Kidney (tissue), 13 donors: ENCODE measurements at regions not wholly inside any gene's neighbourhood (a gene's known extent, or its start where the extent isn't known, plus 50 kb on each side); places are given as distances from the start of the nearest gene placed in this dataset.

Experiments
- DNase-seq, 5 donors: peaks; one replicate each; pipeline ENCODE4 v3.0.0-alpha.2; 2013 to 2020
- FAIRE-seq: peaks from 2 replicates; lab custom pipeline; 2012; peaks lifted over from hg19 to GRCh38; lab: Jason Lieb, UNC
- H3K27ac ChIP-seq, 2 donors: one replicate each; pipeline ENCODE4 v1.7.0; 2013; ENCODE audit warnings: low read depth in 2 of 2, low read length in 2 of 2, inconsistent platforms in 1 of 2
- H3K27me3 ChIP-seq: one replicate; pipeline ENCODE4 v1.7.1; 2013; ENCODE audit warnings: low read length, inconsistent platforms; ENCODE audit not compliant: control insufficient read depth, insufficient read depth
- H3K36me3 ChIP-seq, 3 donors: one replicate each; pipeline versions ENCODE4 v1.7.0 to v1.7.1; 2013; ENCODE audit warnings: low read length in 3 of 3, control low read depth in 1 of 3, inconsistent platforms in 1 of 3; ENCODE audit not compliant: insufficient read depth in 3 of 3, control insufficient read depth in 2 of 3
- H3K4me1 ChIP-seq, 3 donors: one replicate each; pipeline versions ENCODE4 v1.7.0 to v1.7.1; 2013; ENCODE audit warnings: low read length in 3 of 3, inconsistent platforms in 1 of 3, low read depth in 1 of 3; ENCODE audit not compliant: control insufficient read depth in 2 of 3, insufficient read depth in 2 of 3
- H3K4me3 ChIP-seq, 3 donors: one replicate each; pipeline versions ENCODE4 v1.7.0 to v1.8.1; 2013; ENCODE audit warnings: low read length in 3 of 3, control low read depth in 1 of 3, inconsistent platforms in 1 of 3
- H3K9ac ChIP-seq, 3 donors: one replicate each; pipeline versions ENCODE4 v1.7.0 to v1.7.1; 2013; ENCODE audit warnings: low read length in 3 of 3, control low read depth in 1 of 3, inconsistent platforms in 1 of 3
- H3K9me3 ChIP-seq, 3 donors: one replicate each; pipeline versions ENCODE4 v1.7.0 to v1.7.1; 2013; ENCODE audit warnings: low read length in 3 of 3, control low read depth in 1 of 3, inconsistent platforms in 1 of 3; ENCODE audit not compliant: control insufficient read depth in 2 of 3, insufficient read depth in 1 of 3
- CTCF ChIP-seq: IDR thresholded peaks from 3 replicates; pipeline ENCODE4 v1.5.1; 2012; ENCODE audit warnings: mild to moderate bottlenecking, moderate library complexity, borderline replicate concordance; ENCODE audit not compliant: insufficient read depth; ENCODE audit errors: extremely low read depth
- intact Hi-C: fragments of 100-400 bp; cut with DNase I; formaldehyde crosslinking; loops from one replicate; pipeline ENCODE4 v1.11.1; 2022
- donor health status: control.
- donor health status: control.
- donor health status: control.
- donor health status: control.
- donor health status: control.
- donor health status: DM: yes; HTN: yes; CAD: no.
- donor health status: Normal renal cell carcinoma (clear cell type).

- Histone ChIP-seq H3K27me3 (no peaks in the 10 kb centered on the region), H3K4me1 (peaks cover 0 to 2% (median 0%) of the 10 kb centered on the region in 3 donors)
Observed at GRCh38 chr1:2968471-2968881, 52.8 kb upstream of the ACTRT2 start.

GRCh38 chr1:2969011-2969844 lies 52.0 kb upstream of the ACTRT2 start:
- H3K27ac ChIP-seq = no peak overlapping the region
- intact Hi-C loops = no loop called here
- H3K9me3 ChIP-seq = no peaks in the 10 kb centered on the region
- no peak overlapping the region for H3K4me3 ChIP-seq
- H3K4me1 ChIP-seq = peaks cover 0 to 2% (median 0%) of the 10 kb centered on the region in 3 donors
- no peak for TF ChIP-seq CTCF
- H3K36me3 ChIP-seq = no peaks in the 10 kb centered on the region
- H3K9ac ChIP-seq = no peak overlapping the region
- no peak for FAIRE-seq
- no peaks in the 10 kb centered on the region for H3K27me3 ChIP-seq
- DNase-seq = peak in 1 of 5 donors; percentile 45

More at GRCh38 chr1:2968471-2968881, 52.8 kb upstream of the ACTRT2 start:
- intact Hi-C loops = no loop called here
- Histone ChIP-seq H3K36me3 (no peaks in the 10 kb centered on the region), H3K9ac (no peak overlapping the region), H3K4me3 (no peak overlapping the region), H3K27ac (no peak overlapping the region), H3K9me3 (no peaks in the 10 kb centered on the region)
- TF ChIP-seq CTCF = no peak
- FAIRE-seq = no peak
- peak; percentile 66 to 75 (median 70) for DNase-seq

GRCh38 chr1:2969845-2970291 lies 51.4 kb upstream of the ACTRT2 start:
- peaks cover 0 to 2% (median 0%) of the 10 kb centered on the region in 3 donors for H3K4me1 ChIP-seq
- TF ChIP-seq CTCF = no peak
- DNase-seq (peak in 1 of 5 donors; percentile 30), FAIRE-seq (no peak)
- H3K27me3 ChIP-seq = no peaks in the 10 kb centered on the region
- no peak overlapping the region for H3K27ac ChIP-seq
- no peaks in the 10 kb centered on the region for H3K36me3 ChIP-seq
- no peak overlapping the region for H3K9ac ChIP-seq
- intact Hi-C loops = no loop called here
- no peak overlapping the region for H3K4me3 ChIP-seq
- no peaks in the 10 kb centered on the region for H3K9me3 ChIP-seq
